ENCODE measurements at regions not wholly inside any gene's neighbourhood (a gene's known extent, or its start where the extent isn't known, plus 50 kb on each side); places are given as distances from the start of the nearest gene placed in this dataset.
"Not testable (repeated sequence)": the region's sequence is repeated elsewhere in the genome, so short reads cannot be mapped to it uniquely, and the experiment has no call there.

DNA sequence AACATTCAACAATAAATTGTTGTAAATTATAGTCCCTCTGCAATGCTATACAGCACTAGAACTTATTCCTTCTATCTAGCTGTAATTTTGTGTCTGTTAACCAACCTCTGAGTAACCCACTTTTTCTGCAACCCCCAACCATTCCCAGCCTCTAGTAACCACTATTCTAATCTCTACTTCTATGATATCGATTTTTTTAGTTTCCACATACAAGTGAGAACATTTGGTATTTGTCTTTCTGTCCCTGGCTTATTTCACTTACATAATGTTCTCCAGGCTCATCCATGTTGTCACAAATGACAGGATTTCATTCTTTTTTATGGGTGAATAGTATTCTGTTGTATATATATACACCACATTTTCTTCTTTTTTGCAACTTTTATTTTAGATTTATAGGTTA is 147.6 kb downstream of the MAIP1 start:
- no peak for FAIRE-seq

DNA sequence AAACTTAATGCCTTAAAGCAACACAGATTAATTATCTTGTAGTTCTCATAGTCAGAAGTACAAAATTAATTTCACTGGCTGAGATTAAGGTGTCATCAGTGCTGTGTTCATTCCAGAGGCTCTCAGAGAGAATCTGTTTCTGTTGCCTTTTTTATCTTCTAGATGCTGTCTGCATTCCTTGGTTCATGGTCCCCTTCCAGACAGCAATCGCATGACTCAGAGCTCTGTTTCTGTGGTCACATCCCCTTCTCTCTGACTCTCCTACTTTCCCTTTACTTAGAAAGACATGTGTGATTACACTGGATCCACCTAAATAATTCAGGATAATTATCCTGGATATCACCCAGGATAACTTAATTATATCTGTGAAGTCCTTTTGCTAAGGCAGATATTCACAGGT is 148.6 kb downstream of the MAIP1 start:
- no peak for FAIRE-seq

DNA sequence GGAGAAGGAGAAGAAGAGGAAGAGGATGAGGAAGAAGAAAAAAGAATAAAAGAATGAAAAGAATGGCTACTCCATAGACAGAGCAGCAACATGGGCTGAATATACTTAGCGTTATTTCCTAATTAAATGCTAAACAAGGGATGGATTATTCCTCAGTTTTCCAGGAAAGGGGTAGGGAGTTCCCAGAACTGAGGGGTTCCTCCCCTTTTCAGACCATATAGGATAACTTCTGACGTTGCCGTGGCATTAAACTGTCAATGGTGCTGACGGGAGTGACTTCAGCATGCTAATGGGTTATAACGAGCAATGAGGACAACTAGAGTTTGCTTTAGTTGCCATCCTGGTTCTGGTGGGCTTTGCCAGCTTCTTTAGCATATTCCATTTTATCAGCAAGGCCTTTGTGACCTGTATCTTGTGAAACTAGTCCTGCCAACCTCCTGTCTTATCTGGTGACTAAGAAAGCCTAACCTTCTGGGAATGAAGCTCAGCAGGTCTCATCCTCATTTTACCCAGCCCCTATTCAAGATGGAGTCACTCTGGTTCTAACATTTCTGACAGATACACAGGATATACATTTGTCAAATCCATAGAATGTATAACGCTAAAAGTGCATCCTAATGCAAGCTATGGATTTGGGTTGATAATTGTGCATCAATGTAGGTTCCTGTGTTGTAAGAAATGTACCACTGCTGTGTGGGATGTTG is 152.3 kb downstream of the MAIP1 start:
- FAIRE-seq: no peak

GRCh38 chr2:200109421-200109820 is 154.0 kb downstream of the MAIP1 start:
- FAIRE-seq: no peak

- no peak for FAIRE-seq
These were observed 155.0 kb downstream of the MAIP1 start for GRCh38 chr2:200110381-200110780.

GRCh38 chr2:200113016-200113799 is 157.8 kb downstream of the MAIP1 start:
- FAIRE-seq: not testable (repeated sequence)

GRCh38 chr2:200119236-200119635 is 163.9 kb downstream of the MAIP1 start:
- FAIRE-seq: no peak

GRCh38 chr2:200121931-200122330 is 166.5 kb downstream of the MAIP1 start:
- FAIRE-seq: no peak

DNA sequence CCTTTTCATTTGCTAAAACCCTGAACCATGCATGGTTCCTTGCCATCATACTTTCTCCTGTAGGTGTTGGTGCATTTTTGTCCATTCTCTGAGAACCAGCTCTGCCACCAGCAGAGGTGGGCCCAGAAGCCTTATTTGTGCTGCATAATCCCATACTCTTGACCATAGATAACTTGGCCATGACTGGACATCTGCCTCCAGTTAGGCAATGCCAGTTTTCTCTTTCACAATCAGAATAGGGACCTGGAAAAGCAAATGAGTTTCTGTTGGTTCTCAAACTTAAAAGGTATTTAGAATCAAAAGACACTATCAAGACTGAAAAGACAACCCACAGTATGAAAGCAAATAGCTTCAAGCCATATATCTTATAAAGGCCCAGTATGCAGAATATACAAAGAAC is 167.3 kb downstream of the MAIP1 start:
- FAIRE-seq: no peak

- FAIRE-seq: not testable (repeated sequence)
These were observed 169.4 kb downstream of the MAIP1 start for GRCh38 chr2:200124665-200125368.

DNA sequence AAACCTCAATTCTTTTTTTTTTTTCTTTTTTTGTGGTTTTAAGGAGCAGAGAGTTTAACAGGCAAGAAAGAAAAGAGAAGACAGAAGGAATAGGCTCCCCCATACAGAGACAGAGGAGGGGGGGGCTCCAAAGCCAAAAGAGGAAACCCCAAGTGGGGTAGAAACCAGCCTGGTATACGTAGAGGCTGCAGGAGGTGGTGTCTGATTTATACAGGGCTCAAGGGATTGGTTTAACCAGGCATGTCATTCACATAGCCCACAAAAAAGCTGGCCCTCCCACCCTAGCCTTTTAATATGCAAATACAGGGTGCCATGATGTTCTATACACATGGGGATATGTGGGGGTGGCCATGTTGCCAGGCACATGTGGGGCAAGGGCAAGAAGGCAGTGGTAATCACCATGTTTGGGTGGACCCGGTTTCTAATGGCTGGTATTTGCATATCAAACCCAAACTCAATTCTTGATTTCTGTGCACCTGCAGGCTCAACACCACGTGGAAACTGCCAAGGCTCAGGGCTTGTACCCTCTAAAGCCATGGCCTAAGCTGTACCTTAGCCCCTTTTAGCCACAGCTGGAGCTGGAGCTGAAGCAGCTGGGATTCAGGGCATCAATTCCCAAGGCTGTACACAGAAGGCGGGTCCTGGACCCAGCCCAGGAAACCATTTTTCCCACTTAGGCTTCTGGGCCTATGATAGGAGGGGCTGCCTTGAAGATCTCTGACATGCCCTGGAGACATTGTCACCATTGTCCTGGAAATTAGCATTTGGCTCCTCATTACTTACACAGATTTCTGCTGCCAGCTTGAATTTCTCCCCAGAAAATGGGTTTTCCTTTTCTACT is 170.3 kb downstream of the MAIP1 start:
- FAIRE-seq: no peak

GRCh38 chr2:200126285-200126670 is 170.9 kb downstream of the MAIP1 start:
- not testable (repeated sequence) for FAIRE-seq

- not testable (repeated sequence) for FAIRE-seq
These were observed 171.3 kb downstream of the MAIP1 start for GRCh38 chr2:200126680-200127079.

DNA sequence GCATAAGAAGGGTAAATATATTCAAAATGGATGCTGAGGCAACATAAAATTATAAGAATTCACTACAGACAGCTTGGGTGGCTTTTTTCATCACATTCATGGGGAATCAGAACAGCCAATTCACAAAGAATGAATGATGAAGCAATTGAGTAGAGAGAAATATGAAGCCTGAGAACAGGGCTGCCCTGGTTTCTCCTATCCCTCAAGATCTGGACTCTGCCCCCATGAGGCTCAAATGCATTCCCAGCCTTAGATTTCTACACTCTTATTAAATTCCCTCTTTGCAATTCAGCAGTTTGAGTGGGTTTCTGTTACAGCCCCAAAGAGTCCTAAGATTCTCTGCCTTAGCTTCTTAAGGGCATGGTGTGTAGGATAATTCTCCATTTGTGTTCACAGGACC is 172.5 kb downstream of the MAIP1 start:
- FAIRE-seq: no peak

DNA sequence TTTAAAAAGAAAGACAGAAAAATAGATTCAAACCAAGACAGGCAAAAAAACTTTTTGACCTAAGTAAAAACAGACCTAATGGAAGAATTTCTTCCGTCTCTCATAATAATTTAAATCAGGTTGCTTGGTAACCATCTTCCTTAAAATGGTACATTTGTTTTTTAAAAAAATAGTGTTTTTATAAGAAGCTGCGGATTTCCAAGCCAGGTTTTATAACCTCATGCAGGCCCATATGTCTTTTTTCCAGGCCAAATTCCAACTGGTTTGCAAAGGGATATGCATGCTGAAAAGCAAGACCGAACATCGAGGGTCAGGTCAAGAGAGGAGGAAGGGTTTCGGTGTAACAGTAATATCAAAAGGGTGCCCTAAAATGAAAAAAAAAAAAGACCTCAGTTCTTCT is 172.9 kb downstream of the MAIP1 start:
- no peak for FAIRE-seq

GRCh38 chr2:200129721-200130462 is 174.5 kb downstream of the MAIP1 start:
- FAIRE-seq: no peak

- FAIRE-seq: no peak
These were observed 175.4 kb downstream of the MAIP1 start for GRCh38 chr2:200130762-200131166.

DNA sequence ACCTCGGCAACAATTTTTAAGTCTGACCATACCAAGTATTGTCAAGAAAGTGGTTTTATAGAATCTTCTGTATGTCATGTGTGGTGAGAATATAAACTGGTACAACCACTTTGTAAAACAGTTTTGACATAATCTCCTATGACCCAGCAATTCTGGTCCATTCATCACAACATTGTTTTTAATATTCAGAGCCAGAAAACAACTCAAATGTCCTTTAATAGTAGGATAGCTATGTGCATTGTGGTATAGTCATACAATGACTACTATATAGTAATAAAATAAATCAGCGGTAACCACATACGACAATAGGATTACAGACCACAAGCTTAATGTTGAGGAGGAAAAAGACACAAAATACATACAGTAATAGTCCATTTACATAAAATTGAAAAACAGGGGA is 175.2 kb upstream of the SPATS2L start:
- FAIRE-seq: no peak

- FAIRE-seq: no peak
These were observed 171.4 kb upstream of the SPATS2L start for GRCh38 chr2:200135082-200135481.

GRCh38 chr2:200136655-200137054 is 169.8 kb upstream of the SPATS2L start:
- no peak for FAIRE-seq

DNA sequence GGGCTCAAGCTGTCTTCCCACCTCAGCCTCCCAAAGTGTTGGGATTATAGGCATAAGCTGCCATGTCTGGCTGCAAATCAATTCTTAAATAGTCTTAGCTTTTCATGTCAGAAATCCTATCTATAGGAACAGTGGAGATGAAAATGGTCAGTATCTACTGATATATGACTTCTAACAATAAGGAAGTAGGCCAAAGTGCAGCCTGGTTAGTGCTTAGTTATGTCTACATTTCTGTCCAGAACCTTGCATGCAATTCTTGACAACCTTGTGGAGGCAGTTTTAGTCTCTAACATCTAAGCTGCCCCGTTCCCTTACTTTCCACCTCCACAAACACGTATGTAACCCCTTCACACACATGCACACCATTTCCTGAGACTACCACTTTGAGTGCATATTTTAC is 169.2 kb upstream of the SPATS2L start:
- no peak for FAIRE-seq

DNA sequence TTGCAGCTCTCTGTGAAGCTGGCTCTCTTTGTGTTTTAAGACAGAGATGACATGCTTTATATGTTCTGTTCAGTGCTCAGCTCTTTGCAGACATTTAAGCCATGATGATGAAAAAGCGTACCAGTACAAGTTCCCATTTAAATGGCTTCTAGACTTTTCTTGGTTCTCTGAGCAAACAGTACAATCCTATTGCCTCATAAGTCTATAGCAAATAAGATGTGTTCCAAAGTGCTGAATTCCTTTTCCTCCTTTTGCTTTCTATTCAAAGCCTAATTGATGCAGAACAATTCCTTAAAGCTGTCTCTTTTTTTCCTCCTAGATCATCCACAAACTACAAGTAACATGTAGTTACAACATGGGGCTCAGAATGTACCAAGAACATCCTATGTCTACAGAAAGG is 168.8 kb upstream of the SPATS2L start:
- FAIRE-seq: no peak
